Transverse colon (tissue), 4 donors: ENCODE measurements at regions not wholly inside any gene's neighbourhood (a gene's known extent, or its start where the extent isn't known, plus 50 kb on each side); places are given as distances from the start of the nearest gene placed in this dataset.

Source experiments
- DNase-seq: peaks from one replicate; pipeline ENCODE4 v3.0.0-alpha.2; 2019
- H3K27ac ChIP-seq, 4 donors: fragments of 200-600 bp; sonication (generic); 2 replicates each; pipeline ENCODE4 v1.5.1; 2016 to 2018; ENCODE audit warnings: inconsistent platforms in 4 of 4
- H3K27me3 ChIP-seq: fragments of 200-600 bp; sonication (generic); 2 replicates; pipeline ENCODE4 v1.5.1; 2017; ENCODE audit warnings: inconsistent platforms
- H3K36me3 ChIP-seq, 4 donors: fragments of 200-600 bp; sonication (generic); 2 replicates each; pipeline ENCODE4 v1.5.1; 2017 to 2019; ENCODE audit warnings: inconsistent platforms in 4 of 4
- H3K4me1 ChIP-seq, 4 donors: fragments of 200-600 bp; sonication (generic); 2 replicates each; pipeline ENCODE4 v1.5.1; 2017 to 2020; ENCODE audit warnings: inconsistent platforms in 4 of 4
- H3K4me3 ChIP-seq, 4 donors: fragments of 200-600 bp; sonication (generic); 1 replicate in 1 of 4; 2 replicates in 3 of 4; pipeline versions ENCODE4 v1.5.1 to v1.6.1; 2017 to 2019; ENCODE audit warnings: inconsistent platforms in 4 of 4
- H3K9me3 ChIP-seq, 2 donors: fragments of 200-600 bp; sonication (generic); 2 replicates each; pipeline ENCODE4 v1.5.1; 2017 to 2019; ENCODE audit warnings: inconsistent platforms in 2 of 2
- EP300 ChIP-seq: sonication (generic); formaldehyde crosslinking; IDR thresholded peaks from one replicate; pipeline ENCODE4 v1.6.1; 2017; ENCODE audit warnings: antibody characterized with exemption, low read depth
- POLR2A ChIP-seq: fragments of 450-650 bp; IDR thresholded peaks from one replicate; pipeline ENCODE4 v1.6.1; 2016; ENCODE audit warnings: antibody characterized with exemption, mild to moderate bottlenecking, moderate library complexity
- POLR2AphosphoS5 ChIP-seq, 3 donors: sonication (generic); formaldehyde crosslinking; IDR thresholded peaks; one replicate each; pipeline ENCODE4 v1.6.1; 2016; ENCODE audit warnings: antibody characterized with exemption in 3 of 3
- WGBS, 2 donors: methylation state at CpG; one replicate each; pipeline ENCODE4 v1.1.5; 2018; ENCODE audit warnings: low coverage in 1 of 2; 5-methylcytosine and 5-hydroxymethylcytosine counted together
- in situ Hi-C, 4 donors: fragments of 200-750 bp; cut with MboI; loops; one replicate each; pipeline versions ENCODE4 v1.15.0 to v1.15.1; 2017; ENCODE audit warnings: low sequenced_read_pairs in 3 of 4, low pct_ligation_motif_present in 1 of 4, low pct_unique_long_range_greater_than_20kb in 1 of 4
- intact Hi-C: fragments of 100-400 bp; cut with DNase I; formaldehyde crosslinking; loops from one replicate; pipeline ENCODE4 v1.15.1; 2023; ENCODE audit warnings: low total_unique reads
- TF ChIP-seq, protein P1 (sequence below), 5 experiments: fragments of 200-600 bp in 3 of 5; fragments of 450-650 bp in 2 of 5; sonication (generic) in 3 of 5; IDR thresholded peaks; 1 replicate in 2 of 5; 2 replicates in 3 of 5; pipeline ENCODE4 v1.5.1; 2016 to 2017; ENCODE audit warnings: antibody characterized with exemption in 5 of 5, inconsistent platforms in 3 of 5, mild to moderate bottlenecking in 2 of 5, moderate library complexity in 1 of 5

DNA sequence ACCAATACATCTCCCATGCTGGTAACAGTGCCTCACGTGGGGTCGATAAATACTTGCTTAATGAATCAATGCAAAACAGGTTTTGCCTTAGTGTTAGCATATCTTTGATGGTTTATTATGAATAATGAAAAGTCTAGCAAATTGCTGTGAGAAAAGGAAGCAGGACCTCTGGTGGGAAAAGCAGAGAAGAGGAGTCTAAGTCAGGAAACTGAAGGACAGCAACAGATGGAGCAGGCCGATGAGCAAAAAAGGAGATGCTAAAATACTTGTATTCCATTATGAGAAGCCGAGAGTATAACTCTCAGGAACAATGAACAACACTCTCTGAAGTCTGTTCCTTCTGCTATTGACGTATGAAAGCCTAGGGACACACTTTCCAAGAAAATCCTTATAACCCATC is 555.2 kb upstream of the KLHL29 start:
- in situ Hi-C loops (no loop called here), intact Hi-C loops (no loop called here)
- DNase-seq = no peak
- TF ChIP-seq POLR2AphosphoS5 (IDR thresholded peaks at IDR 0.05) (no peak), POLR2A (no peak), EP300 (no peak)
- TF ChIP-seq, protein P1, sequence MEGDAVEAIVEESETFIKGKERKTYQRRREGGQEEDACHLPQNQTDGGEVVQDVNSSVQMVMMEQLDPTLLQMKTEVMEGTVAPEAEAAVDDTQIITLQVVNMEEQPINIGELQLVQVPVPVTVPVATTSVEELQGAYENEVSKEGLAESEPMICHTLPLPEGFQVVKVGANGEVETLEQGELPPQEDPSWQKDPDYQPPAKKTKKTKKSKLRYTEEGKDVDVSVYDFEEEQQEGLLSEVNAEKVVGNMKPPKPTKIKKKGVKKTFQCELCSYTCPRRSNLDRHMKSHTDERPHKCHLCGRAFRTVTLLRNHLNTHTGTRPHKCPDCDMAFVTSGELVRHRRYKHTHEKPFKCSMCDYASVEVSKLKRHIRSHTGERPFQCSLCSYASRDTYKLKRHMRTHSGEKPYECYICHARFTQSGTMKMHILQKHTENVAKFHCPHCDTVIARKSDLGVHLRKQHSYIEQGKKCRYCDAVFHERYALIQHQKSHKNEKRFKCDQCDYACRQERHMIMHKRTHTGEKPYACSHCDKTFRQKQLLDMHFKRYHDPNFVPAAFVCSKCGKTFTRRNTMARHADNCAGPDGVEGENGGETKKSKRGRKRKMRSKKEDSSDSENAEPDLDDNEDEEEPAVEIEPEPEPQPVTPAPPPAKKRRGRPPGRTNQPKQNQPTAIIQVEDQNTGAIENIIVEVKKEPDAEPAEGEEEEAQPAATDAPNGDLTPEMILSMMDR (IDR thresholded peaks at IDR 0.05) = no peak
- no peaks in the 10 kb centered on the region for H3K36me3 ChIP-seq
- H3K27ac ChIP-seq = no peak overlapping the region
- H3K27me3 ChIP-seq = no peaks in the 10 kb centered on the region
- H3K4me1 ChIP-seq = no peaks in the 10 kb centered on the region
- WGBS, 2 donors = 89 to 93% methylated on average over 3 to 5 of the region's 5 CpGs
- no peak overlapping the region for H3K4me3 ChIP-seq
- H3K9me3 ChIP-seq = no peaks in the 10 kb centered on the region

DNA sequence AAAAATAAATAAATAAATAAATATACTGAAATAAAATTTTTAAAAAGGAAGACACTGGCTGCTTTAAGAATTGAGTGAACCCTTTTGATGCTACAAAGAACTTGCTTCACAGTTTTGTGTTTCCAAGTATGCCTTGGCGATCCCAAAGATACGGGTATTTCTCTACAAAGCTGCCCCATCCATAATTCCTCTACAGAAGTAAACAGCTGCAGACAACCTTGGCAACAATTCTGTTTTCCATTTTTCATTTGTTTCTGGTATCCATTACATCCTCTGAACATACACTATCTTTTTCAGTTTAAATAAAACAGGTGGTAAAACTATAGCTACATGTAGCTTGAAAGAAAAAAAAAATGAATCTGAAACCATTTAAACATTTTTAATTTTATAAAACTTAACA is 552.8 kb upstream of the KLHL29 start:
- DNase-seq = no peak
- in situ Hi-C loops (no loop called here), intact Hi-C loops (no loop called here)
- no peak overlapping the region for H3K27ac ChIP-seq
- TF ChIP-seq, protein P1 (IDR thresholded peaks at IDR 0.05) = no peak
- no peak for TF ChIP-seq POLR2AphosphoS5 (IDR thresholded peaks at IDR 0.05)
- no peak for TF ChIP-seq EP300
- no peak for TF ChIP-seq POLR2A
- H3K27me3 ChIP-seq = no peaks in the 10 kb centered on the region
- H3K4me3 ChIP-seq = no peak overlapping the region
- no peaks in the 10 kb centered on the region for H3K36me3 ChIP-seq
- no peaks in the 10 kb centered on the region for H3K4me1 ChIP-seq
- WGBS, 2 donors = 79 to 82% methylated on average over 2 of the region's 2 CpGs
- no peaks in the 10 kb centered on the region for H3K9me3 ChIP-seq

DNA sequence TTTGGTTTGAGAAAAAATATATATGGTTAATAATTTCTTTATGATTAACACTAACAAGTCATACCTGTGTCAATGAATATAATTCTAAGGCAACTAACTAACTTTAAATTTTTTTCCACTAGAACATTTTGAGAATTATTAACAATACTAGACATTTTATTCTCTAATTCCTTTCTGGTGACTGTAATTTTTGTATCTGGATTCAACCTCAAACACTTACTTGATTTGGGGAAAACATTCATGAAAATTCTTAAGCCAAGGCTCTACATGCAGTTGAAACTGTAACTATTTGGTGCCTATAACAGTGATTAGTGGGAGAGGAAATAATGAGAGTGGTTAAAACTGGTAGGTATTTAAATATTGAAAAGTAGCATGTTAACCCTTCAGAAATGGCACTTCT is 546.5 kb upstream of the KLHL29 start:
- TF ChIP-seq EP300 (no peak), POLR2AphosphoS5 (IDR thresholded peaks at IDR 0.05) (no peak), POLR2A (no peak)
- TF ChIP-seq, protein P1 (IDR thresholded peaks at IDR 0.05) = no peak
- DNase-seq = no peak
- intact Hi-C loops = no loop called here
- Histone ChIP-seq H3K27me3 (no peaks in the 10 kb centered on the region), H3K9me3 (no peaks in the 10 kb centered on the region), H3K4me1 (no peaks in the 10 kb centered on the region), H3K27ac (no peak overlapping the region), H3K4me3 (no peak overlapping the region), H3K36me3 (no peaks in the 10 kb centered on the region)
- in situ Hi-C loops = no loop called here

DNA sequence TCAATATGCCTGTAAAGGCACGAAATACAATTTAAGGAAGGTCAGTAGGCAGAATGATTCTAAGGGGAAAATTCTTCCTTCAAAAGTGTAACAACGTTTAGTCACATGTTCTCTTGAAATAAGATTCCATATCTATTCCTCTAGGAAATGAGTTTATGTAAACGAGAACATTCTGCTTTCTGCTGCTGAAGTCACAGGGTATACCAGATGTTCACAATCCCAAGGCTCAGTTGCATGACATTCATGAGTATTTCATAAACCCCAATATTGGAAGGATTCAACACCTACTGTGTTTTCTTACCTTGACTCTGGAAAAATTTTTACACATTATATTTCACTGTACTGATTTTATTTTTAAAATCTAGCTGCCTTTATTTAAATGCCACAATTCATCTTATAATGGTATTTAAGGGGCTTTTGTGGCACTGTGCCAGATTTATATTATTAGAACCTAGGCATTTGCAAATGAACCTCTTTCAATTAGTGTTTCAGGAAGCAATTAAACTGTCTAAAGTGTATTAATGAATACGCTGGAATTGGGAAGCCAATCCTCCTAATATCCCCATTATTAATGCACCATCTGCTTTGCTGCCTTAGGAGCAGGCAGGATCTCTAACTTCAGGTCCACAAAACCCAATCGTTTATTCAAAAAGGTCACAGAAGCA is 542.6 kb upstream of the KLHL29 start:
- Histone ChIP-seq H3K27ac (no peak overlapping the region), H3K9me3 (no peaks in the 10 kb centered on the region), H3K4me1 (no peaks in the 10 kb centered on the region), H3K36me3 (no peaks in the 10 kb centered on the region), H3K4me3 (no peak overlapping the region), H3K27me3 (no peaks in the 10 kb centered on the region)
- WGBS, 2 donors = 67 to 73% methylated on average over 3 to 5 of the region's 5 CpGs
- TF ChIP-seq POLR2A (no peak), EP300 (no peak), POLR2AphosphoS5 (IDR thresholded peaks at IDR 0.05) (no peak)
- TF ChIP-seq, protein P1 (IDR thresholded peaks at IDR 0.05) = no peak
- in situ Hi-C loops = no loop called here
- DNase-seq = no peak
- intact Hi-C loops = no loop called here
